NCI-H146 treated with DMSO at 0.1 percent for 48 hours (cell line): ENCODE measurements at regions not wholly inside any gene's neighbourhood (a gene's known extent, or its start where the extent isn't known, plus 50 kb on each side); places are given as distances from the start of the nearest gene placed in this dataset.

Experiments used
- DNase-seq: peaks from one replicate; lab custom pipeline; 2025; ENCODE audit not compliant: unreplicated experiment; lab: John Stamatoyannopoulos, UW

GRCh38 chr10:57799625-57800024 lies 468.1 kb downstream of the IPMK start:
- no peak for DNase-seq

- DNase-seq = no peak
Observed at GRCh38 chr10:57798830-57799229, 468.9 kb downstream of the IPMK start.

GRCh38 chr10:57791546-57791945 lies 476.1 kb downstream of the IPMK start:
- no peak for DNase-seq

- no peak for DNase-seq
Observed at GRCh38 chr10:57790703-57791102, 477.0 kb downstream of the IPMK start.

GRCh38 chr10:57788117-57788516 lies 479.6 kb downstream of the IPMK start:
- no peak for DNase-seq

GRCh38 chr10:57786850-57787750 lies 480.6 kb downstream of the IPMK start:
- no peak for DNase-seq

- DNase-seq = no peak
Observed at GRCh38 chr10:57786331-57786730, 481.4 kb downstream of the IPMK start.

- no peak for DNase-seq
Observed at GRCh38 chr10:57785546-57785945, 482.1 kb downstream of the IPMK start.

GRCh38 chr10:57785068-57785467 lies 482.6 kb downstream of the IPMK start:
- DNase-seq = no peak

- no peak for DNase-seq
Observed at GRCh38 chr10:57776688-57777432, 490.8 kb downstream of the IPMK start.

GRCh38 chr10:57775250-57775649 lies 492.4 kb downstream of the IPMK start:
- no peak for DNase-seq

- no peak for DNase-seq
Observed at GRCh38 chr10:57769298-57769697, 498.4 kb downstream of the IPMK start.

GRCh38 chr10:57759777-57760176 lies 507.9 kb downstream of the IPMK start:
- DNase-seq = no peak

GRCh38 chr10:57754803-57755202 lies 512.9 kb downstream of the IPMK start:
- no peak for DNase-seq

GRCh38 chr10:57743711-57744110 lies 524.0 kb downstream of the IPMK start:
- DNase-seq = no peak

GRCh38 chr10:57741751-57742150 lies 525.9 kb downstream of the IPMK start:
- no peak for DNase-seq

- DNase-seq = no peak
Observed at GRCh38 chr10:57723305-57723704, 544.4 kb downstream of the IPMK start.

- no peak for DNase-seq
Observed at GRCh38 chr10:57716884-57717283, 550.8 kb downstream of the IPMK start.

- DNase-seq = no peak
Observed at GRCh38 chr10:57715233-57715632, 552.5 kb downstream of the IPMK start.

GRCh38 chr10:57707300-57707658 lies 560.4 kb downstream of the IPMK start:
- no peak for DNase-seq

GRCh38 chr10:57706576-57707299 lies 561.0 kb downstream of the IPMK start:
- DNase-seq = no peak

GRCh38 chr10:57706016-57706415 lies 561.7 kb downstream of the IPMK start:
- no peak for DNase-seq
